ENCODE measurements at regions not wholly inside any gene's neighbourhood (a gene's known extent, or its start where the extent isn't known, plus 50 kb on each side); places are given as distances from the start of the nearest gene placed in this dataset.
"Not testable (repeated sequence)": the region's sequence is repeated elsewhere in the genome, so short reads cannot be mapped to it uniquely, and the experiment has no call there.

DNA sequence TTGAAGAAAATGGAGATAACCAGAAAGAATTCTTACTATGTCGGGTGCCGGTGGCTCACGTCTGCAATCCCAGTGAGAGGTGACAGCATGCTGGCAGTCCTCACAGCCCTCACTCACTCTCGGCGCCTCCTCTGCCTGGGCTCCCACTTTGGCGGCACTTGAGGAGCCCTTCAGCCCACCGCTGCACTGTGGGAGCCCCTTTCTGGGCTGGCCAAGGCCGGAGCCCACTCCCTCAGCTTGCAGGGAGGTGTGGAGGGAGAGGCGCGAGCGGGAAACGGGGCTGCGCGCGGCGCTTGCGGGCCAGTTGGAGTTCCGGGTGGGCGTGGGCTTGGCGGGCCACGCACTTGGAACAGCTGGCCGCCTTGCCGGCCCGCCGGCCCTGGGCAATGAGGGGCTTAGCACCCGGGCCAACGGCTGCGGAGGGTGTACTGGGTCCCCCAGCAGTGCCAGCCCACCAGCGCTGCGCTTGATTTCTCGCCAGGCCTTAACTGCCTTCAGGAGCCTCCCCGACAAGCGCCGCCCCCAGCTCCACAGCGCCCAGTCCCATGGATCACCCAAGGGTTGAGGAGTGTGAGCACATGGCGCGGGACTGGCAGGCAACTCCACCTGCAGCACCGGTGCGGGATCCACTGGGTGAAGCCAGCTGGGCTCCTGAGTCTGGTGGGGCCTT is 1672.5 kb upstream of the B3GALT2 start:
- not testable (repeated sequence) for DNase-seq

DNA sequence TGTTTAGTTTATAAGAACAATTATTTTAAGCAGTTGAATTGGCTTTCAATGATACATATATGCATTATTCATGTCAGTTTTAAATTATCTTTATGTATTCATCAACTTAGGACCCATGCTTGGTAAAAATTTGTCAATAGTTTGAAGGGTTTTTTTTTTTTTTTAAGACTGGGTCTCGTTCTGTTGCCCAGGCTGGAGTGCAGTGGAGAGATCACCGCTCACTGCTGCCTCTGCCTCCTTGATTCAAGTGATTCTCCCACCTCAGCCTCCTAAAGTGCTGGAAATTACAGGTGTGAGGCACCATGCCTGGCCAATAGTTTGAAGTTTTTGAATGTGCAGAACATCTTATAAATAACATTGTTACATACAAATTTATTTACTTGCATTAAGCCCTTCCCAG is 1671.0 kb upstream of the B3GALT2 start:
- DNase-seq: no peak

DNA sequence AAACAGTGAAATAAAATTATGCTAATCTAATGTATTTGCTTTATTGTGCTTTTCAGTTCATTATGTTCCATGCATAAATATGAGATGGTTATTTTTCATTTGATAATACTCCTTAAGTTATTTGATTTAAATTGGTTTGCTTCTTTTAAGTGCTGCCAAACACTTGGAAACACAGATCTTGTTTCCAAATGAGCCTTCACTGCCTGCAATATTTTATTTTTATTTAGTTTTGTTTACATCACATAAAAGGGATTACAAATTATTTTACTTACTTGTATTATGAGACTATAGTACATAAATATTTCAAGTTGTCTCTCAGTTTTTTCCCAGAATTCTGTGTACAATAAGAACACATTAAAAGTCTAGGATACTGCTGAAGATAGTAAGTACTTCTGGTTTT is 1662.4 kb upstream of the B3GALT2 start:
- DNase-seq: no peak

DNA sequence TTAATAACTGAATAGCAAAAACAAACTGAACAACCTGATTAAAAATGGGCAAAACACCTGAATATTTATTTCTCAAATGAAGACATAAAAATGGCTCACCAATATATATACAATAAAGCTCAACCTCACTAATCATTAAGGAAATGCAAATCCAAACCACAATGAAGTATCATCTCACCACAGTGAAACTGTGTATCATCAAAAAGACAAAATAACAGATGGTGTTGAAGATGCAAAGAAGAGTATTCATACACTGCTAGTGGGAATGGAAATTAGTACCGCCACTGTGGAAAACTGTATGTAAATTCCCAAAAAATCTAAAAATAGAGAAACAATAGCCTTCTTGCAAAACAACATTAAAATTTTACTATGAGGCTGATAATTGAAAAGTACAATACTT is 1660.1 kb upstream of the B3GALT2 start:
- DNase-seq: no peak

DNA sequence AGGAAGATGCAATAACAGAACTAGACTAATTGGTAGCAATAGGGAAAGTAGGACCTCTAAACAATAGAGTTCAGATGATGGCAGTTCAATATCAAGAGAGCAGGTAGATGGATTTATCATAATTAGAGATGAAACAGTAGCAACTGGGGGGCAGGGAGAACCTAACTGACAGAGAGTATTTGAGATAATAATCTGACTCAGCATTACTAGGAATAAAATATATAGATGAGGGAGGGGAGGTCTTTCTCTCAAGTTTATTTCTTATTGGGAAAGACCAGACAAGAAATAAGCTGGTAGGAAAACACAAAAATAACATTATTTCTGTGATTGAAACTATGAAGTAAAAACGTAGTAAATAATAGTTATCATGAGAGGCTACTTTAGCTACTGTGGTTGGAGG is 1656.7 kb upstream of the B3GALT2 start:
- no peak for DNase-seq

DNA sequence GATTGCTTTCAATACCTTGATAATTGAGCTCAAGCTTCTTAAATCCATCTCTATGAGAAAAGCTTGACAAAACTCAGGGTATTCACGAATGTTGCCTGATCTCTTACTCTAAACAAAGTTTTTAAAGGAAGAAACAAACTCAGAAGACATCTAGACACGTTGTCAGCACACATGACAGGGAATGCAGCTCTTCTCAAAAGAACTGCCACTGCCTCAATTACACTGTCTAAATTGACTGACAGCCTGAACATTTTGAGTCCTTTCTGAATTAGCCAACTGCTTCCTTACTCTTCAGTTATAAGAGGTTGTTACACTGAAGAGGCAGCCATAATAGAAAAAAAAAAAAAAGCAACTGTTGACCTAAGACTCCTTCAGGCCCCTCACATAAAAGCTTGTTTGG is 1646.7 kb upstream of the B3GALT2 start:
- no peak for DNase-seq

DNA sequence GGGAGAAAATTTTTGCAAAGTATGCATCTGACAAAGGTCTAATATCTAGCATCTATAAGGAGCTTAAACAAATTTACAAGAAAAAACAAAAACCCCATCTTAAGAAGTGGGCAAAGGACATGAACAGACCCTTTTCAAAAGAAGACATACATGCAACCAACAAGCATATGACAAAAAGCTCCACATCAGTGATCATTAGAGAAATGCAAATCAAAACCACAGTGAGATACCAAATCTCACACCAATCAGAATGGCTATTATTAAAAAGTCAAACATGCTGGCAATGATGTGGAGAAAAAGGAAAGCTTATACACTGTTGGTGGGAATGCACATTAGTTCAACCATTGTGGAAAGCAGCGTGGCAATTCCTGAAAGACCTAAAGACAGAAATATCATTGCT is 1645.2 kb upstream of the B3GALT2 start:
- DNase-seq: not testable (repeated sequence)

DNA sequence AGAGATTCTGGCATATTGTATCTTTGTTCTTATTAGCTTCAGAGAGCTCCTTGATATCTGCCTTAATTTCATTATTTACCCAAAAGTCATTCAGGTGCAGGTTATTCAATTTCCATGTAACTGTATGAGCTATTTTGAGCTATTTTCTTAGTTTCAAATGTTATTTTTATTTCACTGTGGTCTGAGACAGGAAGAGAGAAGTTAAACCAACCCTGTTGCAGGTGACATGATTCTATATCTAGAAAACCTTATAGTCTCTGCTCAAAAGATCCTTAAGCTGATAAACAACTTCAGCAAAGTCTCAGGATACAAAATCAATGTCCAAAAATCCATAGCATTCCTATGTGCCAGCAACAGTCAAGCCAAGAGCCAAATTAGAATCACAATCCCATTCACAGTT is 1644.0 kb upstream of the B3GALT2 start:
- DNase-seq: no peak

DNA sequence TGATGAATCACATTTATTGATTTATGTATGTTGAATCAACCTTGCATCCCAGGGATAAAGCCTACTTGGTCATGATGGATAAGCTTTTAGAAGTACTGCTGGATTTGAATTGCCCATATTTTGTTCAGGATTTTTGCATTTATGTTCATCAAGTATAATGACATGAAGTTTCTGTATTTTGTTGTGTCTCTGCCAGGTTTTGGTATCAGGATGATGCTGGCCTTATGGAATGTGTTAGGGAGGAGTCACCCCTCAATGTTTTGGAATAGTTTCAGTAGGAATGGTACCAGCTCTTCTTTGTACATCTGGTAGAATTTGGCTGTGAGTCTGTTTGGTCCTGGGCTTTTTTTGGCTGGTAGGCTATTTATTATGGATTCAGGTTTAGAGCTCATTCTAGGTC is 1643.1 kb upstream of the B3GALT2 start:
- DNase-seq: no peak

DNA sequence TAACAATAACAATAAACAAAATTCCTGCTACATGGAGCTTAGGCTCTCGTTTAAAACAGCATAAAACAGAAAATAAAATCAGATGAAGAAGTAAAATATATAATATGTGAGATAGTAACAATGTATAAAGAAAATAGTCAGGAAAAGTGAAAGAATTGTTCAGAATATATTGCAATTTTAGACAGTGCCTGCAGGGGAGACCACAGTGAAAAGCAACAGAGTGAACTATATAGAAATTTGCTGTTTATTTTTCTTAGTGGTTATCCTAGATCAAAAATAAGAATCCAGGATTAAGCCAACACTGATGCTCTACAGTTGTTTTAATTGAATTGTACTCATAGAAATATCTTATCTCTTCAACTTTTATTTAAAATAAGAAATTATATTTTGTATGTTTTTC is 1639.0 kb upstream of the B3GALT2 start:
- no peak for DNase-seq

DNA sequence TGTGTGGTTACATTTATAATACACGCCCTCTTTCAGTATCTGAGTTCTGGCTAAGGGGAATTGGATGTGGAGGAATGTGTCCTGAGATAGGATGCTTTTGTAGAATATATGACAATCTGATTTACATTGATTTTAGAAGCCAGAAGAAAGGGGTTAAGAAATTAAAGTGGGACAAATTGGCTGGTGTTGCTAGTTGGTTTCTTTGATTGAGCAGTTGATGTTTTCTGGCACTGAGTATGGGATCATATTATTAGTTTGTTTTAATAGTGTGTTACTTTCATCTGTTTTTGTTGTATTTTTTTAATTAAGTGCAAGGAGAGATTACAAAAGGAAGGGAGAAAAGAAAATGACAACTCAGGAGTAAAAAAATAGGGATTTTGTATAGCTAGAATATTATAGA is 1634.7 kb upstream of the B3GALT2 start:
- DNase-seq: no peak

DNA sequence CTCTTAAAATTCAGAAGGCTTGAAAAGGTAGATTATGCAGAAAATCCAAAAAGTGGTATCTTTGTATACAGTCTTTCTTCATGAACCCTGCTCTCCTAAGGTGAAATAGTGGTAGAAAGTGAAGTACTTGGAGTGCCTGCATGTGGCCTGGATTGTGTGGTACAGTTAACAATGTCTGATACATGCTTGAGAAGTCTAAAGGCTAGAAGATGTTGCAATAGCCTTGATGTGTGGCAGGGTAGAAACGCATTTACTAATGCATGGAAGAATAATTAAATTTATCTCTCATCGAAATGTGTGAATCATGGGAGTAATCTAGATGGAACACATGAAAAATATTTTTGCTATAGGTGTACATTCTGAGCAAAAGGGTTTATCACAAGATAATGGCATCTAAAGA is 1632.3 kb upstream of the B3GALT2 start:
- DNase-seq: no peak

DNA sequence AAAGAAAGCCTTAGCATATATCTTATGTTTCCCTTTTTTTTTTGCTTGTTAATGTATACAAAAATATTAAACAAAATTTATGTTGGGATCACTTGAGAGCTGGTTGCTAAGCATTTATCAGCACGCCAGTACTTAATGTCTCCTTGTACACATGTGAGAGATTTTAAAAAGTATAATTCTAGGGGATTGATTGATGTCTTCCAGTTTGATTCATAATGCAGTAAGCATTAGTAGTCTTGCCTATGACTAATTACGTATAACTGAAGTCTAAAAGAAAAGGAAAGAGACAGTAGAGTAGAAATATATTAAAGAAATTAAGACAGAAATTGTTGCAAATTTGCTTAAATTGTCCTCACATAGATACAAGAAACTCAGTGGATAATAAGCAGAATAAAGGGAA is 1630.4 kb upstream of the B3GALT2 start:
- no peak for DNase-seq

DNA sequence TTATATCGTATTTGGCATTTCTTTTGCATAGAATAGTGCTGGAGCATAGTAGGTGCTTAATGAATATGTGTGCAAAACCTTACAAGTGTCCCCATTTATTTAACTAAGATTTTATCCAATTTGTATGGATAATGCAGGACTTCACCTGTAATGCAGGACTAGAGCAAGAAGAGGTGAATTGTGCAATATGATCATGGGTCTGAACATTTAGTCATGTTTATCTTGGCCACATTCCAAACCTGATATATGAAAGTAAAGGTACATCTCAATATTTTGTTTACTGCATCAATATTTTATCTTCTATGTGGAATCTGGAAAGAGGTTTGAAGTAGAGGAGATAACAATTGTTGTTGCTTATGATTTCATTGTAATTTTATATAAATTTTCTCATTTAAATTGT is 1626.7 kb upstream of the B3GALT2 start:
- DNase-seq: no peak

DNA sequence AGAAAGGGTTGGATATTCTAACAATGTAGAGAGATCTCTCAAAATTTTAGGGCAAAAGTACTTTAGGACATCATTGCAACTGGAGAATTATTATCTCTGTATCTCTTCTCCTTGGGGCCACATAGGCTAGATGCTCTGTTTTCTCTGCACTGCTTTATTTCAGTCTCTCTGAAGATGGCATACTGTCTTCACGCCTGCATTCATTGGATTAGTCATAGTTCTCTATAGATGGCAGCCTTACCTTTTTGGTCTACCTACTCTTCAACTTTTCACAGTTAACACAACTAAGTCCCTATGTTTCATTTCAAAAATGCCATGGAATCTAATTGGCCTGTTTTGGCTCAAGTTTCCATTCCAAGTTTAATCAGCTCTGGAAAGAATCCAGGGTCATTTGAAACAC is 1623.3 kb upstream of the B3GALT2 start:
- no peak for DNase-seq

DNA sequence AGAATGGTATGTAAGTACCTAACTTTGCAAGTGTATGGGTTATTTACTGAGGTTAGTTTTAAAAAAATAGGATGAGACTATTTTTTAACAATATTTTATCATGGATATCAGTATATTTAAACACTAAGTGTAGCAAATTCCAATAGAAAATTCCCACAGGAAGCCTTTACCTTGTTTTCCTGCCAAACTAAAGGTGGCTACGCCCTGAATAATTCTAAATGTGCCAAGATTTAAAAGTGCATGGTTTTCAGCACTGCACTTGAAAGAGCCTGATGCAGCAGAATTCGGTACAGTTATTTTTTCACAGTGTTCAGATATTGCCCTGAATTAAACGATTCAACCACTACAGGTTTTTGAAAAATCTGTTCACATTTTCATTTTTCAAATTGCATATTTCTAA is 1622.8 kb upstream of the B3GALT2 start:
- DNase-seq: no peak

DNA sequence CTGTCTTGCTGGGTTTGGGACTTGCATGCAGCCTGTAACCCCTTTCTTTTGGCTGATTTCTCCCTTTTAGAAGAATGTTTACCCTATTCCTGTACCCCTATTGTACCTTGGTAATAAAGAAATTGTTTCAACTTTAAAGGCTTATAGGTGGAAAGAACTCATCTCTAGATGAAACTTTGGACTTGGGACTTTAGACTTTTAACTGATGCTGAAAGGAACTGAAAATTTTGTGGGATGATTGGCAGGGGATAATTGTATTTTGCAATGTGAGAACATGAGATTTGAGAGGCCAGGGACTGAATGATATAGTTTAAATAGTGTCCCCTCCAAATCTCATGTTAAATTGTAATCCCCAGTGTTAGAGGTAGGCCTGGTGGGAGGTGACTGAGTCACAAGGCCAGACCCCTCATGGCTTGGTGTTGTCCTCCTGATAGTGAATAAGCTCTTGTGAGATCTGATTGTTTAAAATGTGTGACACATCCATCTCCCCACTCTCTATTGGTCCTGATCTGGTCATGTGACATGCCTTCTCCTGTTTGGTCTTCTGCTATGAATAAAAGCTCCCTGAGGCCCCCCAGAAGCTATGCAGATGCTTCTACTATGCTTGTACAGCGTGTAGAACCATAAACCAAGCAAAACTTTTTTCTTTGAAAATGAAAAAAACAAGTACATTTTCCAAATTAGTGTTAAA is 1621.3 kb upstream of the B3GALT2 start:
- DNase-seq: no peak

DNA sequence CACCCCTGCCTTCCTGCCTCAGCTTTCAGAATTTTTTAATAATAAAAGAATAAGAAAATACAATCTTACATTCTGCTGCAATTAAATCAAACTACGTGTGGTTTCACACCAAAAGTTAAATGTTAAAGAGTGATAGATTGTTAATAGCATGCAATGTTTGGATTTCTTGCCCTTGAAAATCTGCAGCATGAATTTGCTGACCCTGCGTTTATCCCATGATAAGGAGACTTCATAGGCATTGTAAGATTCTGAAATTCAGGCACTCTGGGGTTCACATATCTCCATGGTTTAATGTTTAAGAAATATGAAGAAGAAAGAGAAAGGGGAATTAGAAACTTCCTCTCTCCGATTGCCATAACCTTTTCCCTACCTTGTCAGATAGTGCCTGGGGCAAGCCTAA is 1616.2 kb upstream of the B3GALT2 start:
- no peak for DNase-seq

DNA sequence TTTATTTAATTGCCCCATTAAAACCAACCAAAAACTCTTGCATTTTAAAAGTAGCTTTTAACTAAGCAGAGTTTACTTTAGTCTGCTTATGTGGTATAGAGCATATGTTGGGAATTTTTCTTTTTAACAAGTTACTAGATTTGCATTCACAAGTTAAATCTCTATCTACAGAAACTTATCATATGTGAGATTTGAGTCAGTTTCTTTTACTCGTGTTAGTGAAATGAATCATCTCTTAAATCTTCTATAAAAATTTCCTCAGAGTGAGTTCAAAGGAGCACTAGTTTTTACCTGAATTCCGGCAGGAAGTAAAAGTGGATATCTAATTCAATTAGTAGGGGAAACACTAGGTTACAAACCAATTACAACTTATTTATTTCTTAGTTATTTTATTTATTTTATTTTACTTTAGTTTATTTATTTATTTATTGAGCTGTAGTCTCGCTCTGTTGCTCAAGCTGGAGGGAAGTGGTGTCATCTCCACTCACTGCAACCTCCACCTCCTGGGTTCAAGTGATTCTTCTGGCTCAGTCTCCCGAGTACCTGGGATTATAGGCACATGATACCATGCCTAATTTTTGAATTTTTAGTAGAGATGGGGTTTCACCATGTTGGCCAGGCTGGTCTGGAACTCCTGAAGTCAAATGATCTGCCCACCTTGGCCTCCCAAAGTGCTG is 1609.6 kb upstream of the B3GALT2 start:
- DNase-seq: no peak

DNA sequence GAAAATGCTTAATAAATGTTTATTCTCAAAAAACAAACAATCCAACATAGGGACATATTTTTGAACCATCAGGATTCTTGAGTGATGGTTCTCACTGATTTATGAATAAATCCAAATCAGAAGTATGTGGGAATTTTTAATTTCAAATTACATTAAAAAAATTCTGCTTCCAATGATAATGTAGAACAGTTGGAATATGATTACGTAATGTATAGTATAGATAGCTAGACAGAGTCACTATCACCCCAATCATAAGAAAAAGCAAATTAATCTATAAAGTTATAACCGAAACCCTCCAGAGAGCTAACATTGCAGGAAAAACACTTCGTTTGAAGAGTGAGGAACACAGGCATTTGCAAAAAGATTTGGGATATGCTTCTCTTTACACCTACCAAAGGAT is 1600.6 kb upstream of the B3GALT2 start:
- DNase-seq: no peak

DNA sequence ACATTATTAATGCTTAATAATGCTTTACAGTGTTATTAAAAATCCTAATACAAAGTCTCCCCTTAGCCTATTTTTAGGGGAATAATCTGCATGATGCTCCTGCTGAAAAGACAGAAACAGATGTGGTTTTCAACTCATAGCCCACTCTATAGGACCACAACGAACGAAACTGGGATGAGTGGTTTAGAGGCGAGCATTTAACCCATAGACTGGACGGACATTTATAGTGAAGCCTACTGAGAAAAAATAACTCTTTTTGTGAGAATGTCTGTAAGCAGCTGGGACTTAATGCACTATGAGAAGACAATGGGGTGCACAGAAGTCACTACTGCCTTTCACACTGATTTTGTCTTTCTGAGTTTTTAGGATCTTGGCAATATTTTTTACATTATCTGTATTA is 1599.6 kb upstream of the B3GALT2 start:
- DNase-seq: no peak

DNA sequence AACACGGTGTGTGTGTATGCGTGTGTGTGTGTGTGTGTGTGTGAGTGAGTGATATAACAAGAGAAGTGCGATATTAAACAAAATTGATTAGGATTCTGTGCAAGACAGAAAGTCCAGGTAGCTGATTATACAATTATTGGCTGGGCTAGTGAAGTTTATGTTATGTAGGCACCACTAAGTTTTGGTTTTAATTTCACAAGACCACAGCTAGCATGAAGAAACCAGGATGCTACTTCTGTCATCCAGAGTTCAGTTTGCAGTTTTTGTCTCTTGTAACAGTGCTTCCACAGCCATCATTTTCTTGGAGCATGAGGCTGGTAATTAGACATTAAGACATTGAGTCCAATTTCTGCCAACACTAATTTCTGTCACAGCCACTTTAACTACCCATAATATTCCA is 1590.2 kb upstream of the B3GALT2 start:
- no peak for DNase-seq

DNA sequence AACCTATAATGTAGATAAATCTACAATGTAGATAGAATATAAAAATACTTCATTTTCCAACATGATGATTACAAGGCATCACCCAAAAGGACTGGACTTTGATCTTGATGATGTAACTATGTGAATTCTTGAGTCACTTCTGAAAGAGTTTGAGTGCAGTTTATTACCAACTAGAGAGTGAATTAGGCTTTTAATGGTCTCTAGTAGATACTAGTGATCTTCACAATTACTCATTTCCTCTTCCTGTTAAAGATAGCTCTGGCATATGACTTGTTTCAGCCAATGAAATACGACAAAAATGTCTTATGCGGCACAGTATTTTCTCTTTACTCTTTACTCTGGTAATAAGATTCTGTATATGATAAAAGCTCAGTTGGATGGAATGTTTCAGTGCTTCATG is 1588.1 kb upstream of the B3GALT2 start:
- DNase-seq: no peak

DNA sequence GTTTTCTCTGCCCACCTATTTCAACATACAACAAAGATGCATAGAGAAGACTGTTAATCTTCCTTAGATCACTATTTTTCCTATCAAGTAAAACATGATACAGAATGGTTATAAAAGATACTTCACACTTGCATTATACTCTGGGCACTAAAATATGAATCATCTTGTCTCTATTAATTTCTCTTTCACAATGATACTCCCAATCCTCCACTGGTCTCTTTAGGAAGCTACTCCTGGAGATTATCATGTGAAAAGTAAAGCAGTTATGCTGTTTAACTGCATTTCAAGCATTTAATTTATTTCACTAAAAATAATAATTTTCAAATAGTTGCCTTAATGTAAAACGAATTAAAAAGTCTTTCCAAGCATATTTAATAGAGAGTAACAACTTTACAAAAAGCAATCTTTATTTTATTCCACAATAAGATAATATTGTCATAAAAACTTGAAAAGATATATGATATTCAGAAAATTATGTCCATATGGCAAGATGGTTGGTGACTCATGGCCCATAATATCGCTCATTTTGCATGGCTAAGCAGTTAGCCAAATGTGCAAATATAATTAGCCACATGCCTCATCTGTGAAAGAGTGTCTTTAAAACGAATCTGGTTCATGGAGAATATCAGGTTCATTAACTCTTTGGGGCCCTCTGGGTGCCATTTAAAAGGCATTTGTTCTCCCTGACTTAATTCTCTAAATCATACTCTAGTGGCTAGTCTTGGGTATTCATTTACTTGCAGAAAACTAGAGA is 1569.0 kb upstream of the B3GALT2 start:
- DNase-seq: no peak
